ENCODE measurements at regions not wholly inside any gene's neighbourhood (a gene's known extent, or its start where the extent isn't known, plus 50 kb on each side); places are given as distances from the start of the nearest gene placed in this dataset.

GRCh38 chr6:67593247-67593646 lies 1041.8 kb upstream of the ADGRB3 start:
- TF ChIP-seq CTCF (IDR thresholded peaks at IDR 0.05; ENCODE audit: borderline replicate concordance, extremely low read depth, low read length, poor library complexity, severe bottlenecking) (no peak), EZH2 (IDR thresholded peaks at IDR 0.05; ENCODE audit: borderline replicate concordance, low read depth, low read length, severe bottlenecking) (no peak)
